HCT116 (cell line): ENCODE measurements at regions not wholly inside any gene's neighbourhood (a gene's known extent, or its start where the extent isn't known, plus 50 kb on each side); places are given as distances from the start of the nearest gene placed in this dataset.

Experiments used
- ATAC-seq: fragments of 200-7000 bp; cut with Tn5 transposase; 2 replicates; pipeline ENCODE4 v1.9.1; 2020; ENCODE audit warnings: mild to moderate bottlenecking, moderate library complexity
- BruUV-seq: library from RNA; stranded (reverse); fragments of 400-500 nt; replicated peaks from 2 replicates; lab custom pipeline; 2021; lab: Mats Ljungman, UMichigan
- CTCF ChIA-PET: fragments of 300-600 bp; sonication (Branson Sonifier 250); formaldehyde crosslinking; loops from one replicate; lab custom pipeline; 2021; ENCODE audit warnings: antibody characterized with exemption; lab: Charles Lee
- POLR2A ChIA-PET: fragments of 300-600, 350-600 bp; sonication (Branson Sonifier 250); formaldehyde crosslinking; loops from one replicate; lab custom pipeline; 2021; ENCODE audit warnings: antibody characterized with exemption; lab: Charles Lee
- RAD21 ChIA-PET, 2 experiments: fragments of 300-600 bp; sonication (Branson Sonifier 250); formaldehyde crosslinking; loops; one replicate each; lab custom pipeline; 2023; ENCODE audit warnings: low total read pairs in 2 of 2; ENCODE audit not compliant: uncharacterized antibody in 2 of 2, unreplicated experiment in 2 of 2, low non-redundant PET in 1 of 2; lab: Charles Lee
- DNase-seq: peaks from one replicate; pipeline ENCODE4 v3.0.0-alpha.2; 2010; ENCODE audit warnings: low read depth, low spot score
- H2AFZ ChIP-seq: fragments of 200-600 bp; shearing (Covaris generic), sonication (generic); 2 replicates; pipeline ENCODE4 v1.6.1; 2017; ENCODE audit warnings: low read depth, mixed run types, mixed read lengths, antibody characterized with exemption, low read length; ENCODE audit not compliant: poor library complexity, severe bottlenecking
- H3K27ac ChIP-seq: 2 replicates; pipeline ENCODE4 v1.5.1; 2012; ENCODE audit warnings: low read depth, low read length
- H3K27me3 ChIP-seq: fragments of 200-600 bp; sonication (generic); 2 replicates; pipeline ENCODE4 v1.6.1; 2016; ENCODE audit warnings: mixed run types, low read length, mixed read lengths; ENCODE audit not compliant: insufficient read depth
- H3K36me3 ChIP-seq, 2 experiments: fragments of 200-500 bp in 1 of 2; fragments of 200-600 bp in 1 of 2; sonication (Bioruptor generic) in 1 of 2; sonication (generic) in 1 of 2; 2 replicates each; pipeline versions ENCODE4 v1.5.1 to v1.6.1; 2014 to 2016; ENCODE audit warnings: low read length in 2 of 2, inconsistent platforms in 1 of 2, mixed read lengths in 1 of 2, mixed run types in 1 of 2; ENCODE audit not compliant: insufficient read depth in 2 of 2, control insufficient read depth in 1 of 2
- H3K4me1 ChIP-seq, 2 experiments: fragments of 200-600 bp in 1 of 2; sonication (generic) in 1 of 2; 2 replicates each; pipeline versions ENCODE4 v1.5.1 to v1.6.1; 2012 to 2017; ENCODE audit warnings: low read length in 2 of 2, inconsistent platforms in 1 of 2, mild to moderate bottlenecking in 1 of 2, mixed read lengths in 1 of 2, mixed run types in 1 of 2, moderate library complexity in 1 of 2; ENCODE audit not compliant: insufficient read depth in 2 of 2, control insufficient read depth in 1 of 2
- H3K4me2 ChIP-seq: fragments of 200-600 bp; sonication (generic); 2 replicates; pipeline ENCODE4 v1.6.1; 2017; ENCODE audit warnings: mixed run types, low read length, mixed read lengths
- H3K4me3 ChIP-seq, 2 experiments: fragments of 200-600 bp in 1 of 2; sonication (generic) in 1 of 2; replicated peaks in 1 of 2; 2 replicates each; pipeline ENCODE4 v1.5.1; 2011 to 2016; ENCODE audit warnings: low read length in 2 of 2, control low read depth in 1 of 2, low read depth in 1 of 2, mild to moderate bottlenecking in 1 of 2, mixed read lengths in 1 of 2, mixed run types in 1 of 2
- H3K79me2 ChIP-seq: fragments of 200-600 bp; sonication (generic); 2 replicates; pipeline ENCODE4 v1.6.1; 2017; ENCODE audit warnings: mild to moderate bottlenecking, mixed run types, low read length, moderate library complexity, mixed read lengths; ENCODE audit not compliant: insufficient read depth
- H3K9ac ChIP-seq: fragments of 200-600 bp; sonication (generic); 2 replicates; pipeline ENCODE4 v1.6.1; 2016; ENCODE audit warnings: low read length, mixed read lengths
- H3K9me2 ChIP-seq: fragments of 200-600 bp; sonication (generic), shearing (Covaris generic); 2 replicates; pipeline ENCODE4 v1.6.1; 2017; ENCODE audit warnings: mixed run types, mild to moderate bottlenecking, moderate library complexity; ENCODE audit not compliant: insufficient read depth
- H3K9me3 ChIP-seq, 2 experiments: fragments of 200-500 bp in 1 of 2; fragments of 200-600 bp in 1 of 2; sonication (Bioruptor generic) in 1 of 2; sonication (generic) in 1 of 2; 2 replicates each; pipeline ENCODE4 v1.6.1; 2014 to 2017; ENCODE audit warnings: low read length in 2 of 2, mixed read lengths in 2 of 2, inconsistent platforms in 1 of 2, low read depth in 1 of 2, mild to moderate bottlenecking in 1 of 2, mixed run types in 1 of 2, moderate library complexity in 1 of 2; ENCODE audit not compliant: control insufficient read depth in 1 of 2, insufficient read depth in 1 of 2
- H4K20me1 ChIP-seq: fragments of 200-600 bp; sonication (generic), shearing (Covaris generic); 2 replicates; pipeline ENCODE4 v1.6.1; 2017; ENCODE audit warnings: mixed run types, mild to moderate bottlenecking, moderate library complexity; ENCODE audit not compliant: insufficient read depth
- CTCF ChIP-seq, 3 experiments: fragments of 200-600 bp in 1 of 3; sonication (generic) in 1 of 3; IDR thresholded peaks in 2 of 3; conservative IDR thresholded peaks in 1 of 3; 2 replicates each; pipeline ENCODE4 v1.5.1; 2012 to 2017; ENCODE audit warnings: low read depth in 2 of 3, low read length in 2 of 3, antibody characterized with exemption in 1 of 3, borderline replicate concordance in 1 of 3, control low read depth in 1 of 3, mild to moderate bottlenecking in 1 of 3, mixed read lengths in 1 of 3, mixed run types in 1 of 3, moderate library complexity in 1 of 3; ENCODE audit not compliant: insufficient read depth in 1 of 3
- EGR1 ChIP-seq: IDR thresholded peaks from 2 replicates; pipeline ENCODE4 v1.6.1; 2012; ENCODE audit warnings: low read depth
- FOSL1 ChIP-seq: IDR thresholded peaks from 2 replicates; pipeline ENCODE4 v1.6.1; 2012; ENCODE audit warnings: low read depth
- JUND ChIP-seq: IDR thresholded peaks from 2 replicates; pipeline ENCODE4 v1.6.1; 2012
- POLR2A ChIP-seq: IDR thresholded peaks from 2 replicates; pipeline ENCODE4 v1.7.0; 2011; ENCODE audit warnings: borderline replicate concordance; ENCODE audit not compliant: insufficient read depth, insufficient read length; ENCODE audit errors: extremely low read depth
- RAD21 ChIP-seq: IDR thresholded peaks from 2 replicates; pipeline ENCODE4 v1.6.1; 2012; ENCODE audit warnings: low read depth, mild to moderate bottlenecking
- SIN3A ChIP-seq: IDR thresholded peaks from 2 replicates; pipeline ENCODE4 v1.6.1; 2012; ENCODE audit warnings: low read depth
- SP1 ChIP-seq: IDR thresholded peaks from 2 replicates; pipeline ENCODE4 v1.6.1; 2012; ENCODE audit warnings: low read depth
- intact Hi-C: fragments of 100-400 bp; cut with micrococcal nuclease; formaldehyde crosslinking; loops from 2 replicates; pipeline ENCODE4 v1.10.0; 2022
- TF ChIP-seq, protein P1 (sequence below): IDR thresholded peaks from 2 replicates; pipeline ENCODE4 v1.6.1; 2012; ENCODE audit warnings: low read depth
- TF ChIP-seq, protein P2 (sequence below): IDR thresholded peaks from 2 replicates; pipeline ENCODE4 v1.6.1; 2012
- TF ChIP-seq, protein P3 (sequence below): IDR thresholded peaks from 2 replicates; pipeline ENCODE4 v1.6.1; 2011; ENCODE audit warnings: mild to moderate bottlenecking, low read length, moderate library complexity; ENCODE audit not compliant: insufficient replicate concordance; ENCODE audit errors: extremely low read depth
- TF ChIP-seq, protein P4 (sequence below): IDR thresholded peaks from 2 replicates; pipeline ENCODE4 v1.6.1; 2012

- H4K20me1 ChIP-seq, result no peaks in the 10 kb centered on the region
- H3K4me3 ChIP-seq, result no peak overlapping the region
- peaks cover 0 to 10% of the 10 kb centered on the region in 2 experiments; a peak in 2 of 4 replicates for H3K36me3 ChIP-seq
- no peak for TF ChIP-seq SIN3A
- TF ChIP-seq, protein P1, sequence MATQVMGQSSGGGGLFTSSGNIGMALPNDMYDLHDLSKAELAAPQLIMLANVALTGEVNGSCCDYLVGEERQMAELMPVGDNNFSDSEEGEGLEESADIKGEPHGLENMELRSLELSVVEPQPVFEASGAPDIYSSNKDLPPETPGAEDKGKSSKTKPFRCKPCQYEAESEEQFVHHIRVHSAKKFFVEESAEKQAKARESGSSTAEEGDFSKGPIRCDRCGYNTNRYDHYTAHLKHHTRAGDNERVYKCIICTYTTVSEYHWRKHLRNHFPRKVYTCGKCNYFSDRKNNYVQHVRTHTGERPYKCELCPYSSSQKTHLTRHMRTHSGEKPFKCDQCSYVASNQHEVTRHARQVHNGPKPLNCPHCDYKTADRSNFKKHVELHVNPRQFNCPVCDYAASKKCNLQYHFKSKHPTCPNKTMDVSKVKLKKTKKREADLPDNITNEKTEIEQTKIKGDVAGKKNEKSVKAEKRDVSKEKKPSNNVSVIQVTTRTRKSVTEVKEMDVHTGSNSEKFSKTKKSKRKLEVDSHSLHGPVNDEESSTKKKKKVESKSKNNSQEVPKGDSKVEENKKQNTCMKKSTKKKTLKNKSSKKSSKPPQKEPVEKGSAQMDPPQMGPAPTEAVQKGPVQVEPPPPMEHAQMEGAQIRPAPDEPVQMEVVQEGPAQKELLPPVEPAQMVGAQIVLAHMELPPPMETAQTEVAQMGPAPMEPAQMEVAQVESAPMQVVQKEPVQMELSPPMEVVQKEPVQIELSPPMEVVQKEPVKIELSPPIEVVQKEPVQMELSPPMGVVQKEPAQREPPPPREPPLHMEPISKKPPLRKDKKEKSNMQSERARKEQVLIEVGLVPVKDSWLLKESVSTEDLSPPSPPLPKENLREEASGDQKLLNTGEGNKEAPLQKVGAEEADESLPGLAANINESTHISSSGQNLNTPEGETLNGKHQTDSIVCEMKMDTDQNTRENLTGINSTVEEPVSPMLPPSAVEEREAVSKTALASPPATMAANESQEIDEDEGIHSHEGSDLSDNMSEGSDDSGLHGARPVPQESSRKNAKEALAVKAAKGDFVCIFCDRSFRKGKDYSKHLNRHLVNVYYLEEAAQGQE, result no peak
- peaks cover 62% of the 10 kb centered on the region; the same call in 1 of the 2 replicates for H3K79me2 ChIP-seq
- DNase-seq (no peak), ATAC-seq (no peak)
- no peak overlapping the region for H3K27ac ChIP-seq
- no TSS peak for BruUV-seq
- POLR2A ChIA-PET, result no interaction called here
- H3K4me2 ChIP-seq, result no peak overlapping the region
- no peaks in the 10 kb centered on the region for H3K9me2 ChIP-seq
- no peaks in the 10 kb centered on the region for H3K9me3 ChIP-seq
- intact Hi-C loops, result no loop called here
- H3K9ac ChIP-seq, result no peak overlapping the region
- no peak overlapping the region for H2AFZ ChIP-seq
- H3K4me1 ChIP-seq, result no peaks in the 10 kb centered on the region
- RAD21 ChIA-PET, result no interaction called here
- no peaks in the 10 kb centered on the region for H3K27me3 ChIP-seq
- CTCF ChIA-PET, result no interaction called here
These were observed 64.3 kb downstream of the TET3 start for GRCh38 chr2:74048843-74049519.

GRCh38 chr2:74050151-74050550 is 65.4 kb downstream of the TET3 start:
- H3K27me3 ChIP-seq, result no peaks in the 10 kb centered on the region
- H3K27ac ChIP-seq, result no peak overlapping the region
- no peaks in the 10 kb centered on the region for H3K4me1 ChIP-seq
- H3K4me3 ChIP-seq, result no peak overlapping the region
- H3K4me2 ChIP-seq, result no peak overlapping the region
- RAD21 ChIA-PET, result no interaction called here
- no peak overlapping the region for H2AFZ ChIP-seq
- TF ChIP-seq FOSL1, result no peak
- no peak for TF ChIP-seq CTCF (IDR thresholded peaks at IDR 0.05 in 2 of 3, conservative IDR thresholded peaks at IDR 0.05 in 1 of 3; ENCODE audit: borderline replicate concordance in 1 of 3, insufficient read depth in 1 of 3, low read depth in 2 of 3, low read length in 2 of 3)
- no peak for TF ChIP-seq SP1
- TF ChIP-seq EGR1, result no peak
- no peak for TF ChIP-seq RAD21
- TF ChIP-seq, protein P2, sequence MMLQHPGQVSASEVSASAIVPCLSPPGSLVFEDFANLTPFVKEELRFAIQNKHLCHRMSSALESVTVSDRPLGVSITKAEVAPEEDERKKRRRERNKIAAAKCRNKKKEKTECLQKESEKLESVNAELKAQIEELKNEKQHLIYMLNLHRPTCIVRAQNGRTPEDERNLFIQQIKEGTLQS, result no peak
- TF ChIP-seq, protein P3, sequence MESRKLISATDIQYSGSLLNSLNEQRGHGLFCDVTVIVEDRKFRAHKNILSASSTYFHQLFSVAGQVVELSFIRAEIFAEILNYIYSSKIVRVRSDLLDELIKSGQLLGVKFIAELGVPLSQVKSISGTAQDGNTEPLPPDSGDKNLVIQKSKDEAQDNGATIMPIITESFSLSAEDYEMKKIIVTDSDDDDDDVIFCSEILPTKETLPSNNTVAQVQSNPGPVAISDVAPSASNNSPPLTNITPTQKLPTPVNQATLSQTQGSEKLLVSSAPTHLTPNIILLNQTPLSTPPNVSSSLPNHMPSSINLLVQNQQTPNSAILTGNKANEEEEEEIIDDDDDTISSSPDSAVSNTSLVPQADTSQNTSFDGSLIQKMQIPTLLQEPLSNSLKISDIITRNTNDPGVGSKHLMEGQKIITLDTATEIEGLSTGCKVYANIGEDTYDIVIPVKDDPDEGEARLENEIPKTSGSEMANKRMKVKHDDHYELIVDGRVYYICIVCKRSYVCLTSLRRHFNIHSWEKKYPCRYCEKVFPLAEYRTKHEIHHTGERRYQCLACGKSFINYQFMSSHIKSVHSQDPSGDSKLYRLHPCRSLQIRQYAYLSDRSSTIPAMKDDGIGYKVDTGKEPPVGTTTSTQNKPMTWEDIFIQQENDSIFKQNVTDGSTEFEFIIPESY, result no peak
- TF ChIP-seq POLR2A, result no peak
- TF ChIP-seq JUND, result no peak
- TF ChIP-seq, protein P4, sequence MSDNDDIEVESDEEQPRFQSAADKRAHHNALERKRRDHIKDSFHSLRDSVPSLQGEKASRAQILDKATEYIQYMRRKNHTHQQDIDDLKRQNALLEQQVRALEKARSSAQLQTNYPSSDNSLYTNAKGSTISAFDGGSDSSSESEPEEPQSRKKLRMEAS, result no peak
- TF ChIP-seq SIN3A, result no peak
- no TSS peak for BruUV-seq
- DNase-seq (no peak), ATAC-seq (no peak)
- CTCF ChIA-PET, result no interaction called here
- no peaks in the 10 kb centered on the region for H4K20me1 ChIP-seq
- H3K9me2 ChIP-seq, result no peaks in the 10 kb centered on the region
- no peak overlapping the region for H3K9ac ChIP-seq
- intact Hi-C loops, result no loop called here
- no peaks in the 10 kb centered on the region for H3K9me3 ChIP-seq
- POLR2A ChIA-PET, result no interaction called here
- peaks cover 52% of the 10 kb centered on the region; the same call in 1 of the 2 replicates for H3K79me2 ChIP-seq
- H3K36me3 ChIP-seq, result peaks cover 0 to 10% of the 10 kb centered on the region in 2 experiments; a peak in 2 of 4 replicates
